Sigmoid colon (tissue), 6 donors: ENCODE measurements at regions not wholly inside any gene's neighbourhood (a gene's known extent, or its start where the extent isn't known, plus 50 kb on each side); places are given as distances from the start of the nearest gene placed in this dataset.

ENCODE experiments used
- DNase-seq: peaks from one replicate; pipeline ENCODE4 v3.0.0-alpha.2; 2019
- H3K27ac ChIP-seq, 4 donors: fragments of 200-600 bp; sonication (generic); one replicate each; pipeline ENCODE4 v1.5.1; 2016 to 2019; ENCODE audit warnings: mild to moderate bottlenecking in 1 of 4
- H3K27me3 ChIP-seq, 3 donors: fragments of 200-600 bp; sonication (generic); one replicate each; pipeline ENCODE4 v1.5.1; 2019; ENCODE audit warnings: mild to moderate bottlenecking in 1 of 3
- H3K36me3 ChIP-seq, 4 donors: fragments of 200-600 bp; sonication (generic); one replicate each; pipeline ENCODE4 v1.5.1; 2016 to 2019
- H3K4me1 ChIP-seq, 4 donors: fragments of 200-600 bp; sonication (generic); one replicate each; pipeline ENCODE4 v1.5.1; 2017 to 2019
- H3K4me3 ChIP-seq, 4 donors: fragments of 200-600 bp; sonication (generic); one replicate each; pipeline ENCODE4 v1.5.1; 2017 to 2019; ENCODE audit warnings: mild to moderate bottlenecking in 2 of 4, moderate library complexity in 1 of 4
- H3K9me3 ChIP-seq, 4 donors: fragments of 200-600 bp in 3 of 4; sonication (generic) in 3 of 4; one replicate each; pipeline versions ENCODE4 v1.5.1 to v1.6.1; 2013 to 2019
- EP300 ChIP-seq, 4 donors: sonication (generic); formaldehyde crosslinking; IDR thresholded peaks; one replicate each; pipeline ENCODE4 v1.6.1; 2017; ENCODE audit warnings: antibody characterized with exemption in 4 of 4
- POLR2A ChIP-seq, 2 donors: fragments of 450-650 bp; IDR thresholded peaks; one replicate each; pipeline ENCODE4 v1.6.1; 2016; ENCODE audit warnings: antibody characterized with exemption in 2 of 2, mild to moderate bottlenecking in 2 of 2, moderate library complexity in 2 of 2
- POLR2AphosphoS5 ChIP-seq, 4 donors: sonication (generic); formaldehyde crosslinking; IDR thresholded peaks; one replicate each; pipeline ENCODE4 v1.6.1; 2017; ENCODE audit warnings: antibody characterized with exemption in 4 of 4
- WGBS, 2 donors: extraction: QIAGEN DNeasy Blood & Tissue Kit; methylation state at CpG; one replicate each; pipeline ENCODE4 v1.1.7; 2013; 5-methylcytosine and 5-hydroxymethylcytosine counted together
- intact Hi-C: fragments of 100-400 bp; cut with DNase I; formaldehyde crosslinking; loops from one replicate; pipeline ENCODE4 v1.15.1; 2023
- TF ChIP-seq, protein P1 (sequence below), 4 experiments: fragments of 450-650 bp in 3 of 4; fragments of 200-600 bp in 1 of 4; IDR thresholded peaks; one replicate each; pipeline ENCODE4 v1.5.1; 2016 to 2019; ENCODE audit warnings: antibody characterized with exemption in 4 of 4, mild to moderate bottlenecking in 3 of 4, moderate library complexity in 2 of 4
- donor health status: healthy with polysubstance abuse.
- donor health status: healthy.

DNA sequence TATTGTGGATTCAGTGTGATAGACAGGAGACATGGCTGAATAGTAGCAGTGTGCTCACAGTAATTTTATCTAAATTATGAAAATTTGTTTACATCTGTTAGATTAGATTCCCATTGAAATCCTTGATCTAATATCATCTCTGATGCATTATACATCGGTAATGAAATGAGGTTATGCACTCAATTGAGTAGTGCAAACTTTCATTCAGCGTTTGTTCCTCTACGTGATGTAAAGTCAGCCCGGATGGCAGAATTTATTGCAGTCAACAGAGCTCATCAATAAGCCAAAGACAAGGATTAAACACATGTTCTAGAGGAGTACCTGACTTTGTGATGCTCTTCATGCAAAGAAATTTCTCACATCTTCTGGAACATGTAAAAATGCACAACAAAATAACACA lies 549.2 kb downstream of the GOLGA6L6 start:
- intact Hi-C loops, result no loop called here
- Histone ChIP-seq H3K4me3 (no peak overlapping the region), H3K9me3 (peaks cover 0 to 6% (median 0%) of the 10 kb centered on the region in 4 donors), H3K27ac (no peak overlapping the region), H3K4me1 (no peaks in the 10 kb centered on the region), H3K27me3 (peaks cover 0 to 4% (median 0%) of the 10 kb centered on the region in 3 donors), H3K36me3 (no peaks in the 10 kb centered on the region)
- TF ChIP-seq POLR2A (IDR thresholded peaks at IDR 0.05) (no peak), EP300 (IDR thresholded peaks at IDR 0.05) (no peak), POLR2AphosphoS5 (IDR thresholded peaks at IDR 0.05) (no peak)
- TF ChIP-seq, protein P1, sequence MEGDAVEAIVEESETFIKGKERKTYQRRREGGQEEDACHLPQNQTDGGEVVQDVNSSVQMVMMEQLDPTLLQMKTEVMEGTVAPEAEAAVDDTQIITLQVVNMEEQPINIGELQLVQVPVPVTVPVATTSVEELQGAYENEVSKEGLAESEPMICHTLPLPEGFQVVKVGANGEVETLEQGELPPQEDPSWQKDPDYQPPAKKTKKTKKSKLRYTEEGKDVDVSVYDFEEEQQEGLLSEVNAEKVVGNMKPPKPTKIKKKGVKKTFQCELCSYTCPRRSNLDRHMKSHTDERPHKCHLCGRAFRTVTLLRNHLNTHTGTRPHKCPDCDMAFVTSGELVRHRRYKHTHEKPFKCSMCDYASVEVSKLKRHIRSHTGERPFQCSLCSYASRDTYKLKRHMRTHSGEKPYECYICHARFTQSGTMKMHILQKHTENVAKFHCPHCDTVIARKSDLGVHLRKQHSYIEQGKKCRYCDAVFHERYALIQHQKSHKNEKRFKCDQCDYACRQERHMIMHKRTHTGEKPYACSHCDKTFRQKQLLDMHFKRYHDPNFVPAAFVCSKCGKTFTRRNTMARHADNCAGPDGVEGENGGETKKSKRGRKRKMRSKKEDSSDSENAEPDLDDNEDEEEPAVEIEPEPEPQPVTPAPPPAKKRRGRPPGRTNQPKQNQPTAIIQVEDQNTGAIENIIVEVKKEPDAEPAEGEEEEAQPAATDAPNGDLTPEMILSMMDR (IDR thresholded peaks at IDR 0.05), result no peak
- WGBS, 2 donors, result 70 to 85% methylated on average over 4 of the region's 4 CpGs
- DNase-seq, result no peak

DNA sequence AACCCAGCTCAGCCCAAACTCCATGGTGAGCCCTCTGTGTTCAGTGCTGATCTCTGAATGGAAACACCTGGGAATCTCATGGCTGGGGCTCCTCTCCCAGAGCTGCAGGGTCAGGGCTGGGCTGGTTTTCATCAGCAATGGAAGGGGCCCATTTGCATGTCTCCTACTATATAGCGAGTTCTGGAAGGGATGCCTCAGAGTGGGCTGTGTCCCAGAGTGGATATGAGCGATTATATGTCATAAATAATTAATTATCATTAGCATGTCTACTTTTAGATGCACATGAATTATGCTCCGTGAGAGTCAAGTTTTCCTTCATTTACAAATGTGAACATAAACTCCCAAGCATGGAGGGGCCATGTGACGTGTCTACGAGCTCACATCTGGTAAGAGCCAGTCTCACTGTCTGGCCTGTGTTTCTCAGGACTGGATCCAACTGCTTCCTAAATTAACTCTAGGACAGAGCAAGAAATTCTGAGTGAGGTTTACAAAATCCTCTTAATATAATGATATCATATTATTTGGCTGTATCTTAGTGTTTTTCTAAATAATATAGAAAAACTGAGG lies 553.4 kb downstream of the GOLGA6L6 start:
- Histone ChIP-seq H3K27ac (no peak overlapping the region), H3K4me3 (no peak overlapping the region), H3K36me3 (no peaks in the 10 kb centered on the region), H3K4me1 (no peaks in the 10 kb centered on the region), H3K9me3 (peaks cover 0 to 6% (median 0%) of the 10 kb centered on the region in 4 donors), H3K27me3 (peaks cover 0 to 4% (median 0%) of the 10 kb centered on the region in 3 donors)
- TF ChIP-seq POLR2AphosphoS5 (IDR thresholded peaks at IDR 0.05), result no peak
- TF ChIP-seq POLR2A (IDR thresholded peaks at IDR 0.05), result no peak
- TF ChIP-seq EP300 (IDR thresholded peaks at IDR 0.05), result no peak
- TF ChIP-seq, protein P1 (IDR thresholded peaks at IDR 0.05), result no peak
- no peak for DNase-seq
- WGBS, 2 donors, result 59 to 73% methylated on average over 5 of the region's 5 CpGs
- intact Hi-C loops, result no loop called here

DNA sequence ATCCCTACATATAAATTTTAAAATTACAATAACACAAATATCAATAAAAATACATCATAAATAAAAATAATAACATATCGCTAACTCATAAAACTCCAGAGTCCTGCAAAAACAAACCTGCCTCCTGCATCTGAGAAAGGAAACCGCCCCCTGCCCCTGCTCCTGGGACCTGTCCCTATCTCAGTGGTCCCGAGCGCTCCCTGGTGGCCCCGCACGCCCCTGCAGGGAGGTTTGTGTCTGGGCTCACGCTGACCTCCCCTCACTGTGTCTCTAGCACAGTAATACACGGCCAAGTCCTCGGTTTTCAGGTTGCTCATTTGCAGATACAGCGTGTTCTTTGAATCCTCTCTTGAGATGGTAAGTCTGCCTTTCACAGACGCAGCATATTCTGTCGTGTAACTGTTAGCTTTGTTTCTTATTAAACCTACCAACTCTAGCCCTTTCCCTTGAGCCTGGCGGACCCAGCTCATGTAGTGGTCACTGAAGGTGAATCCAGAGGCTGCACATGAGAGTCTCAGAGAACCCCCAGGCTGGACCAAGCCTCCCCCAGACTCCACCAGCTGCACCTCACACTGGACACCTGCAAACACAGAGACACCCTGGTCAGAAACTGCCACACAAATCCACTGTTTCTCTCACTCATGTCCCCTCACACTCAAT lies 554.1 kb downstream of the GOLGA6L6 start:
- no peaks in the 10 kb centered on the region for H3K36me3 ChIP-seq
- no peaks in the 10 kb centered on the region for H3K4me1 ChIP-seq
- 34 to 44% methylated on average over 13 of the region's 13 CpGs for WGBS, 2 donors
- no peak overlapping the region for H3K27ac ChIP-seq
- H3K4me3 ChIP-seq, result no peak overlapping the region
- peaks cover 0 to 4% (median 0%) of the 10 kb centered on the region in 3 donors for H3K27me3 ChIP-seq
- H3K9me3 ChIP-seq, result peaks cover 0 to 6% (median 0%) of the 10 kb centered on the region in 4 donors
- DNase-seq, result no peak
- TF ChIP-seq, protein P1 (IDR thresholded peaks at IDR 0.05), result no peak
- TF ChIP-seq EP300 (IDR thresholded peaks at IDR 0.05) (no peak), POLR2A (IDR thresholded peaks at IDR 0.05) (no peak), POLR2AphosphoS5 (IDR thresholded peaks at IDR 0.05) (no peak)
- intact Hi-C loops, result no loop called here

DNA sequence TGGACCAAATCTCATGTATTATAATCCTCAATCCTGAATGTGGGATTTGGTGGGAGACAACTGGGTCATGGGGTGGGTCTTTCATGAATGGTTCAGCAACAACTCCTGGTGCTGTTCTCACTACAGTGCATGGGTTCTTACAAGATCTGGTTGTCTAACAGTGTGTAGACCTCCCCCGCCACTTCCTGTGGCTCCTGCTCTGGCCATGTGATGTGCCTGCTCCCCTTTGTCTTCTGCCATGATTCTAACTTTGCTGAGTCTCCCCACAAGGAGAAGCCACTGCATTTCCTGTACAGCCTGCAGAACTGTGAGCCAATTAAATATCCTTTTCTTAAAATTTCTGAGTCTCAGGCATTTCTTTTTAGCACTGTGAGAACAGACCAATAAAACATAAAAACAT lies 557.5 kb downstream of the GOLGA6L6 start:
- DNase-seq, result no peak
- Histone ChIP-seq H3K27ac (no peak overlapping the region), H3K4me3 (no peak overlapping the region), H3K27me3 (peaks cover 0 to 4% (median 0%) of the 10 kb centered on the region in 3 donors), H3K4me1 (no peaks in the 10 kb centered on the region), H3K36me3 (no peaks in the 10 kb centered on the region), H3K9me3 (peaks cover 0 to 10% (median 0%) of the 10 kb centered on the region in 4 donors)
- TF ChIP-seq POLR2AphosphoS5 (IDR thresholded peaks at IDR 0.05) (no peak), POLR2A (IDR thresholded peaks at IDR 0.05) (no peak), EP300 (IDR thresholded peaks at IDR 0.05) (no peak)
- TF ChIP-seq, protein P1 (IDR thresholded peaks at IDR 0.05), result no peak
- 41 to 48% methylated on average over 1 of the region's 1 CpG for WGBS, 2 donors
- intact Hi-C loops, result no loop called here
